ENCODE measurements at regions not wholly inside any gene's neighbourhood (a gene's known extent, or its start where the extent isn't known, plus 50 kb on each side); places are given as distances from the start of the nearest gene placed in this dataset.

DNA sequence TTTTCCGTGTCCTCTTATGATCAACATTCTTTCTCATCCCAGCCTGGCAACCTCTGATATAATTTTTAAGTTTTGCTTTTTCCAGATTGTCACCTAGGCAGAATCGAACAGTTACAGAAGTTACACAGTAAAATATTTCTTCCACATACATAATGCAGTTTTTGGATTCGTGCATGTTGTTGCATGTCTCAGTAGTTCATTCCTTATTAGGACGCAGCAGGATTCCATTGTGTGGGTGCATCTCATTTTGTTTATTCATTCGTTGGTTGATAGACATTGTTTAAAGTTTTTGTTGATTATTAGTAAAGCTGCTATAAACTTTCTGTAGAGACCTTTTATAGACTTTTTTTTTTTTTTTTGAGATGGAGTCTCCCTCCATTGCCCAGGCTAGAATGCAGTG is 284.3 kb upstream of the FERMT1 start:
- FAIRE-seq (no peak), DNase-seq (ENCODE audit: insufficient read length, low spot score) (no peak)
- TF ChIP-seq POLR2AphosphoS5 (IDR thresholded peaks at IDR 0.05; ENCODE audit: low read depth, low read length) (no peak), POLR2A (IDR thresholded peaks at IDR 0.05; ENCODE audit: low read depth, low read length) (no peak), POU2F2 (IDR thresholded peaks at IDR 0.05; ENCODE audit: low read depth, low read length) (no peak), PAX5 (IDR thresholded peaks at IDR 0.05; ENCODE audit: insufficient read depth, low read length, severe bottlenecking) (no peak), SPI1 (IDR thresholded peaks at IDR 0.05; ENCODE audit: low read depth, low read length) (no peak), TAF1 (IDR thresholded peaks at IDR 0.05; ENCODE audit: low read depth, low read length) (no peak)

DNA sequence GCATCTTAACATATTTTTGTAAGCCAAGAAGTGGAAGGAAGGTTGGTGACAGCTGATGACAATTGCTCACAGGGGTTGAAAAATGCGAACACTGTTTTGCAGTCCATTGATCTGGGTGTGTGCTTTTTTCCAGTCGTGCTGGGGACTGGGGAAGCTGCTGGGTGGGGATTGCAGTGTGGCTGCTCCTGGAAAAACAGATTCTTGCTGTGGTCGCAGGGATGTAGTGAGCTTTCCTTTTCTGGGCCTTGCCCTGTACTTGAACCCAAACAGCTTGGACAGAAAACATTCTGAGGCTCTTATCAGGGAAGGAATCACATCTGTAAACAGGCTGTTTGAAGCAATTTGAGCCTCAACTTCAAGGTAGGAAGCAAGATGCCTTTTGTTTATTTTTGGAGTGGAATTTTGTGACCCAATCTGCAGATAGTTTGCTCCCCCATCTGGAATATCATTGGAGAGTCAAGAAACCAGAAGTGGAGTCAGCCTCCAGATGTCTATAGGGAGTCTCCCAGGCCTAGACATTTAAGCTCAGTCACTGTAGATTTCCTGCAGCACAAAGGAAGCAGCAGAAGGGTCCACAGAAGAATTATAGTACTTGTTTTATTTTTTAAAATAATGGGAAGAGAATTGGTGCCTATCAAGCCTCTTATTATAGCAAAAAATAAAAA is 279.2 kb upstream of the FERMT1 start:
- TF ChIP-seq POU2F2 (IDR thresholded peaks at IDR 0.05; ENCODE audit: low read depth, low read length): no peak
- TF ChIP-seq SPI1 (IDR thresholded peaks at IDR 0.05; ENCODE audit: low read depth, low read length): no peak
- no peak for TF ChIP-seq PAX5 (IDR thresholded peaks at IDR 0.05; ENCODE audit: insufficient read depth, low read length, severe bottlenecking)
- no peak for TF ChIP-seq POLR2AphosphoS5 (IDR thresholded peaks at IDR 0.05; ENCODE audit: low read depth, low read length)
- no peak for TF ChIP-seq POLR2A (IDR thresholded peaks at IDR 0.05; ENCODE audit: low read depth, low read length)
- no peak for TF ChIP-seq TAF1 (IDR thresholded peaks at IDR 0.05; ENCODE audit: low read depth, low read length)
- DNase-seq (ENCODE audit: insufficient read length, low spot score): no peak
- FAIRE-seq: no peak

DNA sequence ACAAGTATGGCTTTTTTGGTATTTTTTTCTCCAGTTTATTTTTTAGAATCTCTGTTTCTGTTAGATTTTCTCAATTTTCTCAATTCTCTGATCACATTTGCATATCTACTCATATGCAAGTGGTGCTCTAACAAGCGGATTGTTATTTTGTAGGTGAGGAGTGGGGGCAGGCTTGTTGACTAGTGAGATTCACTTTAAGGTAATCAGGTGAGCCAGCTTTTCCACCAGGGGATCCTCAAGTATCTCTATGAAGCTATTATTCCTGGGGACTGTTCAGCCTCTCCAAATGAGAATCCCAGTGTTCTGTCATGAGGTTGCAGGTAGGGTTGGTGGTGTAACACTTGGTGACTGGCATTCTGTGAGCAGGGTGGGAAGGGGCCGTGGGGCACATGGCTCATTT is 274.3 kb upstream of the FERMT1 start:
- TF ChIP-seq POLR2AphosphoS5 (IDR thresholded peaks at IDR 0.05; ENCODE audit: low read depth, low read length) (no peak), SPI1 (IDR thresholded peaks at IDR 0.05; ENCODE audit: low read depth, low read length) (no peak), POU2F2 (IDR thresholded peaks at IDR 0.05; ENCODE audit: low read depth, low read length) (no peak), PAX5 (IDR thresholded peaks at IDR 0.05; ENCODE audit: insufficient read depth, low read length, severe bottlenecking) (no peak), TAF1 (IDR thresholded peaks at IDR 0.05; ENCODE audit: low read depth, low read length) (no peak), POLR2A (IDR thresholded peaks at IDR 0.05; ENCODE audit: low read depth, low read length) (no peak)
- DNase-seq (ENCODE audit: insufficient read length, low spot score) (no peak), FAIRE-seq (no peak)

DNA sequence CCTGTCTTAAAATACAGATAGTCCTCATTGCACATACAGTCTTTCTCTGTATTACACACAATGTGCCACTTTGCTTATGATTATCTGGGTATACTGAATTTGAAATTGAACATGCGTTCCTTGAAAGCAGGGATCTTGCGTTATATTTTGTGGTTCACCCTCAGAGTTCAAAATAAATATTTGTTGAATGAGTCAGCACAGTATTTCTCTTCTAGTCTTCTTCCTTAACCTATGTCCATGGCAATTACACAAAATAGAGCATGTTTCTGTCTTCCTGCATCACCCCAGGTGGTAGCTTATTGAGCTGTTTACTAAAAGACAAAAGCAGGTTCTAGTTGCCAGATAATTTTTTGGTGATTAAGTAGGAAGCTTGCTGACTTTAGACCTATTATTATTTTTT is 272.9 kb upstream of the FERMT1 start:
- DNase-seq (ENCODE audit: insufficient read length, low spot score) (no peak), FAIRE-seq (no peak)
- TF ChIP-seq POLR2AphosphoS5 (IDR thresholded peaks at IDR 0.05; ENCODE audit: low read depth, low read length) (no peak), PAX5 (IDR thresholded peaks at IDR 0.05; ENCODE audit: insufficient read depth, low read length, severe bottlenecking) (no peak), POLR2A (IDR thresholded peaks at IDR 0.05; ENCODE audit: low read depth, low read length) (no peak), SPI1 (IDR thresholded peaks at IDR 0.05; ENCODE audit: low read depth, low read length) (no peak), POU2F2 (IDR thresholded peaks at IDR 0.05; ENCODE audit: low read depth, low read length) (no peak), TAF1 (IDR thresholded peaks at IDR 0.05; ENCODE audit: low read depth, low read length) (no peak)

DNA sequence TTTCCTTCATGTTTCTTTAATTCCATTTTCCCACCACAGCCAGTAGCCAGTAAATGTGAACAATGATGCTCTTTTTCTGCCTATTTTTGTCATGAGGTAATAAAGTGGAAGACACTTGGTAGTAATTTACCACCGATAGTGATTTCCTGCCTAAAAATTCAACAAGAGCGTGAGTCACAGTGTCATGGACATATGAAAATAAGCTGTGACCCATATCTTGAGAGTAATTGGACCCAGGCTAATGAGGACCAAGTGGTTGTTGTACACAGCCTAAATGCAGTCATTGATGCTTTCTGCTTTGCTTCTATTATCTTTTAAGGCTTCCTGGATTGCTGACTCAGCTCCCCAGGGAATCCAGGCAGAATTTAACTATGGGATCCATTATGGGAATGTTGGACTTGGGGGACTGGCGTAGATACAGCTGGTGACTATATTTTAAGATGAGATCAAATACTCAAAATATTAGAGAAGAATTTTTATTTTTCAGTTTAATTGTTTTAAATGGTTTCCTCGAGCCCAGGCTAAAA is 265.9 kb upstream of the FERMT1 start:
- FAIRE-seq (no peak), DNase-seq (ENCODE audit: insufficient read length, low spot score) (no peak)
- TF ChIP-seq POU2F2 (IDR thresholded peaks at IDR 0.05; ENCODE audit: low read depth, low read length) (no peak), TAF1 (IDR thresholded peaks at IDR 0.05; ENCODE audit: low read depth, low read length) (no peak), PAX5 (IDR thresholded peaks at IDR 0.05; ENCODE audit: insufficient read depth, low read length, severe bottlenecking) (no peak), POLR2AphosphoS5 (IDR thresholded peaks at IDR 0.05; ENCODE audit: low read depth, low read length) (no peak), POLR2A (IDR thresholded peaks at IDR 0.05; ENCODE audit: low read depth, low read length) (no peak), SPI1 (IDR thresholded peaks at IDR 0.05; ENCODE audit: low read depth, low read length) (no peak)

DNA sequence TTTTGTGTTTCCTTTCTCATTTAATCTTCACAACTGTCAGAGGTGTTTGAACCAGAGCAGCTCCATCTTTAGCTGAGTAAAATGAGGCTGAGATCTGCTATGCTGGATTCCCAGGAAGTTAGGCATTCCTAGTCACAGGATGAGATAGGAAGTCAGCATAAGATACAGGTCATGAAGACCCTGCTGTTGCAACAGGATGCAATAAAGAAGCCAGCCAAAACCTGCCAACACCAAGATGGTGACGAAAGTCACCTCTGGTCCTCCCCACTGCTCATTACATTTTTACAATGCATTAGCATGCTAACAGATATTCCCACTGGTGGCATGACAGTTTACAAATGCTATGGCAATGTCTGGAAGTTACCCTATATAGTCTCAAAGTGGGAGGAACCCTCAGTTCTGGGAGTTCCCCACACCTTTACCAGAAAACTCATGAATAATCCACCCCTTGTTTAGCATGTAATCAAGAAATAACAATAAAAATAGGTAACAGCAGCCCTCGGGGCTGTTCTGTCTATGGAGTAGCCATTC is 262.2 kb upstream of the FERMT1 start:
- DNase-seq (ENCODE audit: insufficient read length, low spot score): no peak
- FAIRE-seq: no peak
- TF ChIP-seq TAF1 (IDR thresholded peaks at IDR 0.05; ENCODE audit: low read depth, low read length): no peak
- no peak for TF ChIP-seq SPI1 (IDR thresholded peaks at IDR 0.05; ENCODE audit: low read depth, low read length)
- no peak for TF ChIP-seq POU2F2 (IDR thresholded peaks at IDR 0.05; ENCODE audit: low read depth, low read length)
- no peak for TF ChIP-seq POLR2A (IDR thresholded peaks at IDR 0.05; ENCODE audit: low read depth, low read length)
- TF ChIP-seq PAX5 (IDR thresholded peaks at IDR 0.05; ENCODE audit: insufficient read depth, low read length, severe bottlenecking): no peak
- TF ChIP-seq POLR2AphosphoS5 (IDR thresholded peaks at IDR 0.05; ENCODE audit: low read depth, low read length): no peak

DNA sequence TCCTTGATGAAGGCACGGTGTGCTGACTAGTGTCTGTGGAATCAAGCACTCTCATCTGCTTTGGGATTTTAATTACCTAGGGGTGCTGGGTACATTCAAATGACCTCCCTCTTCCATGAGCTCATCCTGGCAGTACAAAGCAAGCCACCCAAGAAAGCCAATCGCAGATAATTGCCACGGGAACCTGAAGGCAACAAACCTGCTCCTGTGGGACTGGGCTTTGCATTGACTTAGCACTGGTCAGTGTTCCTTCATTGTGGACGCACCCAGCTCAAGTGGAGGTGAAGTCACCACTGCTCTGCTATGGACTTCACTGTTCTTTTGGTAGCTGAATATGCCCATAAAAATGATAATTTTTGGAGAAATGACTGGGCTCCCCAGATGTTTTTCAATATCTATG is 261.6 kb upstream of the FERMT1 start:
- TF ChIP-seq POLR2AphosphoS5 (IDR thresholded peaks at IDR 0.05; ENCODE audit: low read depth, low read length): no peak
- no peak for TF ChIP-seq PAX5 (IDR thresholded peaks at IDR 0.05; ENCODE audit: insufficient read depth, low read length, severe bottlenecking)
- TF ChIP-seq POU2F2 (IDR thresholded peaks at IDR 0.05; ENCODE audit: low read depth, low read length): no peak
- TF ChIP-seq SPI1 (IDR thresholded peaks at IDR 0.05; ENCODE audit: low read depth, low read length): no peak
- TF ChIP-seq TAF1 (IDR thresholded peaks at IDR 0.05; ENCODE audit: low read depth, low read length): no peak
- TF ChIP-seq POLR2A (IDR thresholded peaks at IDR 0.05; ENCODE audit: low read depth, low read length): no peak
- no peak for FAIRE-seq
- no peak for DNase-seq (ENCODE audit: insufficient read length, low spot score)

DNA sequence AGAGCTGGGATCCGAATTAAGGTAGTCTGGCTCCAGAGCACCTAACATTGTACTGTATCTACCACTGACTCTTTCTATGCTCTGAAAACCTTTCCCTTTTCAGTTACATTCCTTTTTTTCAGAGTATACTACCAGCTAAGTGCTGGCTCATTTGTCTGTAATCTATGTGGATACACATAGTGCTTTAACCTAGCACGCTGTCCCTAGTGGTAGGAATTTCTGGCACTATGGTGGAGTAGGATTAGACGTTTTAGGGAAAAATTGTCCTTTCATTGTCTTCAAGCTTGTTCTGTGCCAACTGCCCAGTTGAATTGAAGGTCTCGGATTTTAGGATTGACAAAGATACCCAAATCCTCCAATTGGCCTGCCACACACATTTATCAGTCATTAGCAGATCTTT is 259.1 kb upstream of the FERMT1 start:
- no peak for FAIRE-seq
- TF ChIP-seq POLR2A (IDR thresholded peaks at IDR 0.05; ENCODE audit: low read depth, low read length): no peak
- TF ChIP-seq POU2F2 (IDR thresholded peaks at IDR 0.05; ENCODE audit: low read depth, low read length): no peak
- TF ChIP-seq PAX5 (IDR thresholded peaks at IDR 0.05; ENCODE audit: insufficient read depth, low read length, severe bottlenecking): no peak
- TF ChIP-seq SPI1 (IDR thresholded peaks at IDR 0.05; ENCODE audit: low read depth, low read length): no peak
- TF ChIP-seq TAF1 (IDR thresholded peaks at IDR 0.05; ENCODE audit: low read depth, low read length): no peak
- no peak for TF ChIP-seq POLR2AphosphoS5 (IDR thresholded peaks at IDR 0.05; ENCODE audit: low read depth, low read length)
- DNase-seq (ENCODE audit: insufficient read length, low spot score): no peak

DNA sequence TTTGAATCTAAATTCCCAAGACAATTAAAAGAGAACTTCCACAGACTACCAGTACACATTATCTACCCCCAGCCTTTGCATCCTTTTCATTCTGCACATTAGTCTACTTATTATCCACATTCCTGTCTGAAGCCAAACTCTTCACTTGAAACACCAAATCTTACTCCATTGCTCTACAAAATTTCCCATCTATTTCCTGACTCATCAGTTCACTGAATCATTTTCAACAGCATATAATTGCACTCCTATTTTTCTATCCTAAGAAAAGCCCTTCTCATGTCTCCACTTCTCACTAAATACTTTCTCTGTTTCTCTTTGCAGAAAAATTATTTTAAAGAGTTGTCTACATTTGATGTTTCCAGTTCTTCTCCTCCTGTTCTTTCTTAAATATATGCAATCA is 239.4 kb upstream of the FERMT1 start:
- no peak for FAIRE-seq
- DNase-seq (ENCODE audit: insufficient read length, low spot score): no peak
- no peak for TF ChIP-seq POLR2AphosphoS5 (IDR thresholded peaks at IDR 0.05; ENCODE audit: low read depth, low read length)
- no peak for TF ChIP-seq SPI1 (IDR thresholded peaks at IDR 0.05; ENCODE audit: low read depth, low read length)
- TF ChIP-seq TAF1 (IDR thresholded peaks at IDR 0.05; ENCODE audit: low read depth, low read length): no peak
- no peak for TF ChIP-seq PAX5 (IDR thresholded peaks at IDR 0.05; ENCODE audit: insufficient read depth, low read length, severe bottlenecking)
- TF ChIP-seq POU2F2 (IDR thresholded peaks at IDR 0.05; ENCODE audit: low read depth, low read length): no peak
- no peak for TF ChIP-seq POLR2A (IDR thresholded peaks at IDR 0.05; ENCODE audit: low read depth, low read length)

Data from GM12891 (cell line).